Ramos (cell line): ENCODE measurements at regions not wholly inside any gene's neighbourhood (a gene's known extent, or its start where the extent isn't known, plus 50 kb on each side); places are given as distances from the start of the nearest gene placed in this dataset.
"Not testable (repeated sequence)": the region's sequence is repeated elsewhere in the genome, so short reads cannot be mapped to it uniquely, and the experiment has no call there.

Experiments used
- in situ Hi-C: fragments of 300-500 bp; cut with MboI; formaldehyde crosslinking; loops from one replicate; pipeline ENCODE4 v1.14.3; 2022; ENCODE audit warnings: low sequenced_read_pairs; ENCODE audit not compliant: unreplicated experiment

DNA sequence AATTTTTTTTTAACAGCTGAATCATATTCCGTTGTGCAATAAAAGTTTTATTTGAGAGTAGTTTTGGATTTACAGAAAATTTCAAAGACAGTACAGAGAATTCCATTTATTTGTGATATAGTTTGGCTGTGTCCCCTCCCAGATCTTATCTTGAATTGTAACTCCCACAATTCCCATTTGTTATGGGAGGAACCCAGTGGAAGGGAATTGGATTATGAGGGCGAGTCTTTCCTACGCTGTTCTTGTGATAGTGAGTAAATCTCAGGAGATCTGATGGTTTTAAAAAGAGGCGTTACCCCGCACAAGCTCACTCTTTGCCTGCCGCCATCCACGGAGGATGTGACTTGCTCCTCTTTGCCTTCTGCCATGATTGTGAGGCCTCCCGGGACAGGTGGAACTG, 228.0 kb upstream of the MAGI2 start:
- in situ Hi-C loops: no loop called here

DNA sequence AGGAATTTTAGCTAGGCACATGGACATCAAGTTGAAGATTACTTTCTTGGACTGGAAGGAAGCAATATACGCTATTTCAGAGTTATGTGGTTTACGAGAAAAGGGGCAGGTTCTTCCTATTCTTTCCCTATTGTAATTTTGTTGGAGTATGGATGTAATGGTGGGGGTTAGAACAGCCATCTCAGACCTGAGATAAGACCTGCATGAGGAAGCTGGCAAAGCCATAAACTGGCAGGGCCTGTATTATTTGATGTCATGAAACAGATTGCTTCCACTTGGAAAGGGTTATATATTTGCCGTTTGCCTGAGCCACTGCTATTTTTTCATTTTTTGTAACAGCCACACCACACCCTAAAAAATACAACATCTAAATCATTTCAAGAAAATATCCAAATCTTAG, 220.5 kb upstream of the MAGI2 start:
- in situ Hi-C loops: no loop called here

DNA sequence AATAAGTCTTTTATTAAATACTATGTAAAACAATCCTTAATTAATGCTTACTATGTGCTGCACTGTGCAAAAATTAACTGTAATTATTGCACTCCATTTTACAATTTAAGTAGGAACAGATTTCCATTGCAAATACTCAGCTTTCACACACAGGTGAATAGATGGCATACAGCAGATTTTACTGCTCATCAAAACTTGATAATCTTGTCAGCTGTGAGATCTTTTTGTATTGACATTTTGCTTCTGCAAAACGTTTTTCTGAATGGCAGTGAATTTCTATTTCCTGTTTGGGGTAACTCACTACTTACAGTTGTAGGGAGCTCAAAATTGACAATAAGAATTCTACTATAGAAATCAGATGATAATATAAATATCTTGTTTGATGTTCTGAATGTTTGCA, 220.0 kb upstream of the MAGI2 start:
- in situ Hi-C loops: no loop called here

DNA sequence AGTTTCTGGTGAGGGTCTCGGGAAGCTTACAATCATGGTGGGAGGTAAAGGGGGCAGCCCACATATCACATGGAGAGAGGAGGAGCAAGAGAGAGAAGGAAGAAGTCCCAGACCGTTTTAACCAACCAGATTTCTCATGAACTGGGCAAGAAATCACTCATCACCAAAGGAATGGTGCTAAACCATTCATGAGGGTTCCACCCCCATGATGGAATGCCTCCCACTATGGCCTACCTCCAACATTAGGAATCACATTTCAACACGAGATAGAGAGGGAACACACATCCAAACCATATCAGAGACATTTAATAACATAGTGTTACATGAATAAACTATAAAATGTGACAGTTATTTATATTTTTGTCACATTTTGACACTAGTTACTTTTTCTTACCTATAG, 214.8 kb upstream of the MAGI2 start:
- in situ Hi-C loops: no loop called here

DNA sequence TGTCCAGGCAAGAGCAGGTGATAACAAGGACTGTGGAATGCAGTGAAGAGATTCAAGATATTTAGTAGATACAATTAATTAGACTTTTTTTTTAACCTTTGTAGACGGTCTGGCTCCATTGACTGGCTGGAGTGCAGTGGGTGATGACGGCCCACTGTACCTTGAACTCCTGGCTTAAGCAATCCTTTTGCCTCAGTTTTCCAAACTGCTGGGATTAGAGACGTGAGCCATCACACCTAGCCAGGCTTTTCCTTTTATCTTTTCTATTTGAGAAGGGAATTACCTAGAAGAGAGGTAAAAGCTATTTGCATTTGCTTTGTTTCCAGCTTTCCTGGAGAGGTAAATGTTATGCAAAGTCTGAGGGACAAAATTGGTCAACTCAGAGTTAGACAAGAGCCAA, 213.0 kb upstream of the MAGI2 start:
- in situ Hi-C loops: no loop called here

DNA sequence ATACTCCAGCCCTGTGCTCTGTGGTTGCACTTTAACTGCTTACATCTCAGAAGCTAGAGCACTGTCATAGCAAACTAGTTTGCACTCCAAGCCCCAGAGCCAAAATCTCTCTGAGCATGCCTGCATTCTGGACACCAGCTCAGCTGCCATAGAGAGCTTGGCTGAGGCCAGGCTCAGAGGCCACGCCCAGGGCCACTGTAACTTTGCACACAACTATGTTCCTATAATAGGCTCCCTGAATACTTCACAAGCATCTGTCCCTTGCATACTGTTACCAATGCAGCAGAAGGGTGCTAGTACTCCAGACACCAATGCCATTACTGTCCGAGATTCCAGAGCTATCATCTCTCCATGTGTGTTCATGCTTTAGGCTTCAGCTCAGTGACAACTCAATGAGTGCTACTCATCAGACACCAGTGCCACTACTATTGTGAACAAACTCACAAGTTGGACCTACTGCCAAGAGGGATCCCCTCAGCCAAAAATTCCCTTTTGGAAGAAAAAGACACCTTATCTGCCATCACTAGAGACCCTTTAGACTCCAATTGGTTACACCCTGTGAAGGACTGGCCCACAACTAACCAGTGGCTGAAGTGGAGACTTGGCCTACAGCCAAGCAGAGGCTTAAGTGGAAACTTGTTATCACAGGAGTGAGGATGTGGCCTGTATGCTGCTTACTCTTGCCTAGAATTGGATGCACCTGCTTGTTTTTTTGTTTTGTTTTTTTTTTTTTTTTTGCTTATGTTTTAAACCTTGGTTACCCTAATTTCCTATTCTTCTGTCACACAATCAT, 211.6 kb upstream of the MAGI2 start:
- in situ Hi-C loops: no loop called here

DNA sequence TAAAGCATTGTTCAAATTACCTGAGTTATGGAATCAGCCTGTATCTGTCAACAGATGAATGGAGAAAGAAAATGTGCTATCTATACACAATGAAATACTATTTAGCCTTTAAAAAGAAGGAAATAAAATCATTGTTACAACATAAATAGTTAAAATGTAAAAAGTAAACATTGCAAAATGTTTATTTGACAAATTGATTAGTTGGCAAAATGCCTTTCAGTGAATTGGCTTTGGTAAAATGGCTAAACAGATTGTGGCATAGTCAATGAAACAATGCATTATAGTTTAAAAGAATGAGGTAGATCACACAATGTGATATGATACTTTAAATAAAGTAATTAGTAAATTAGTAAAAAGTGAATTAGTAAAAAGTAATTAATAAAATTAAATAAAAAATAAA, 204.8 kb upstream of the MAGI2 start:
- in situ Hi-C loops: no loop called here

DNA sequence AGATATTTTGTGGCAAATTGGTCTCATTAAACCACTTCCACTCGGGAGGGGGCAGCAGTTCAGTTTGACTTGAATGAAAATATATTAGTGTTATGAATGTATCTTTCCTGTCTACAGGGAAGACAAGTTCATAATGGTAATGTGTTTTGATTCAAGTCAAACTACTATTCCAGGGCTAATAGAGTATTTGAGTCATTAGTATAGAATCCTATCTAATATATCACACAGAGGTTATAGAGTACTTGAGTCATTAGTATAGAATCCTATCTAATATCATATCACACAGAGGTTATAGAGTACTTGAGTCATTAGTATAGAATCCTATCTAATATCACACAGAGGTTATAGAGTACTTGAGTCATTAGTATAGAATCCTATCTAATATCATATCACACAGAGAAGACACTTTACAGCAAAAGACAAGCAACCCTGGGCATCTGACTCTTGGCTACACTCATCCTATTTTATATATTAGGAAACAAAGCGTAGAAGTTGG, 199.7 kb upstream of the MAGI2 start:
- in situ Hi-C loops: no loop called here

DNA sequence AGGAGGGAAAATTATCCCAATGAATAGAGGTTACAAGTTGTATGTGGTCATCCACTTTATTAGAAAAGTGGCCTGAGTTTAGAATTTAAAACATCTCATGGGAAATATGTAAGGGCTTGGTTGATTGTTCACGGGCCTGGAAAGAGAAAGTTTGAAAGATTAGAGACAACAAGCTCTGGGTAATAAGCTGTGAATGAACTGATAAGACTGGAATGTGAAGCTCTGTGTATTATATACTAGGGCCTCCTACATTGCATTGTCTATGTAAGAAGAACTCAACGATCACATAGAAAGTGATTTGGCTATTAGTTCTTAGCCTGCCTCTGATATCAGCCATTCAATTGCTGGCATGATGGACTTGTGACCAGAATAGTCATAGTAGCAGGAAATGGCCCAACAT, 199.2 kb upstream of the MAGI2 start:
- in situ Hi-C loops: no loop called here

DNA sequence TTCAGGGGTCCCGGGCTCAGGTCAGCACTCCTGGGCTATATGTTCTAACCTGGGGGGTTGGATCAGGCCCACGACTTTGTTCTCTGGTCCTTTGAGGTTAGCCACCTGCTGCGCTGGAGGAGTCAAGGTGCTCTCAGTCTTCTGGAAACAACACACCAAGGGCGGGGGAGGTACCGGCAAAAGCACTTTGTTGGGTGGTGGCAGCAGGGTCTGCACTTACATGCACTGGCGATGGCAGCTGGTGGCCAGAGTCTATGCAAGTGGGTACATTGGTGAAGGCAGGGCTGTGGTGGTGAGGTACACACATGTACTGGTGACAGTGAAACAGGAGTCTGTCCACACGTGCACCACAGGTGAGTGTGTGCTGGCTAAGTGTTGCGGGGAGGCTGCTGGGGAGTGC, 194.2 kb upstream of the MAGI2 start:
- in situ Hi-C loops: no loop called here

DNA sequence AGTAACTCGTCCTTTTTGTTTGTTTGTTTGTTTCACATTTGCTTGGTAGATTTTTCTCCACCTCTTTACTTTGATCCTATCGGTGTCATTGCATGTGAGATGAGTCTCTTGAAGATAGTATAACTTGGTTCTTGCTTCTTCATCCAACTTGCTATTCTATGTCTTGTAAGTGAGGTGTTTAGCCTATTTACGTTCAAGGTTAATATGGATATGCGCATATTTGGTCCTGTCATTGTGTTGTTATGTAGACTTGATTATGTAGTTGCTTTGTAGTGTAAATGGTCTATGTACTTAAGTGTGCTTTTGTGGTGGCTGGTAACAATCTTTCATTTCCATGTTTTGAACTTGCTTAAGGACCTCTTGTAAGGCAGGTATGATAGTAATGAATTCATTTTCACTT, 192.8 kb upstream of the MAGI2 start:
- in situ Hi-C loops: no loop called here

DNA sequence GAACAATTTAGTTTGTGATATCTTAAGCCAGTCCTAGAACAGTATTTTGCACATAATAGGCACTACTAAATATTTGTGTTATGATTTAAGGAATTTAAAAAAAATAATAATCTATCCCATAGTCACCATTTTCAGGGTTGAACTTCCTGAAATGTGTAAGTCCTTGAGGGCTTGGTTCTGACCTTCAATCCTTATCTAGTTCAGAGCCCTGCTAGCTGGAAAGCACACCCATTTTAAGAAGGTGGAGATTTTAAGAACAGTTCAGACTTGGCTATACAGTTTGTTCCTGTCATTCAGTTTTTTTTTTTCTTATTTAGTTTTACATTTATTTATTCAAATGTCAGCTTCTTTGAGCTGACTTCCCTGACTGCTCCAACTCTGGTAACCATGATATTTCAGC, 183.4 kb upstream of the MAGI2 start:
- in situ Hi-C loops: no loop called here

DNA sequence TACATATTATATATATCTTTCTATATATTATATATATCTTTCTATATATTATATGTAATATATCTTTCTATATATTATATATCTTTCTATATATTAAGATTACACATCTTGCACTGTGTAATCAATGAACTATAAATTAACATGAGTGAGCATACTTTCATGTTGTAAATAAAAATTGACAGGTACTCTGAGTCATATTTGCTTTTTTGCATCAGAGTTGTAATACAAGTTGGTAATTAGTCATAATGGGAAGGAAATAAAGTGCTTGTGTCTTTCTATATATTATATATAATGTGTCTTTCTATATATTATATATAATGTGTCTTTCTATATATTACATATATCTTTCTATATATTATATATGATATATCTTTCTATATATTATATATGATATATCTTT, 172.5 kb upstream of the MAGI2 start:
- in situ Hi-C loops: not testable (repeated sequence)

DNA sequence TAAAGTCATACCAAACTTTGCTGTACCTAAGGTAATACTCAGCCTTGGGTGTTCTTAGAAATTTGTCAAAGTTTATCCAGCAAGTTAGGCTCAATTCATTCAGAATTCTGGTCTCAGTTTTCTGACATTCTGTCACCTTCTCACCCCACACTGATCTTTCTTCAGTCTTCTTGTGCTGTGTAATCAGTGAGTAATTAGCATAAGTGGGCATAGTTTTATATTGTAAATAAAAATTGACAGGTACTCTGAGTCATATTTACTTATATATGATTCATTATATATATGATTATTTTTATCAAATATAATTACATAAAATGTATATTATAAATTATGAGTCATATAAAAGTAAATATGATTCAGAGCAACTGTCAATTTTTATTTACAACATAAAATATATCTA, 170.9 kb upstream of the MAGI2 start:
- in situ Hi-C loops: no loop called here

DNA sequence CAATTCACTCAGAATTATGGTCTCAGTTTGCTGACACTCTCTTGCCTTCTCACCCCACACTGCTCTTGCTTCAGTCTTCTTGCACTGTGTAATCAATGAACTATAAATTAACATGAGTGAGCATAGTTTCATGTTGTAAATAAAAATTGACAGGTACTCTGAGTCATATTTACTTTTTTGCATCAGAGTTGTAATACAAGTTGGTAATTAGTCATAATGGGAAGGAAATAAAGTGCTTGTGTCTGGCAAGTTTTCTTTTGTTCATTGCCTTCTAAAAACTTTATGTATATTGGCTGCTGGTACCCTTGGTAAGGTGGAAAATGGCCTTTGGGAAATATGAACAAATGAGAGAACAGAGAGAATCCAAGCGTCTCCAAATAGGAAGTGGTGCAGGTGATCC, 169.3 kb upstream of the MAGI2 start:
- in situ Hi-C loops: no loop called here

DNA sequence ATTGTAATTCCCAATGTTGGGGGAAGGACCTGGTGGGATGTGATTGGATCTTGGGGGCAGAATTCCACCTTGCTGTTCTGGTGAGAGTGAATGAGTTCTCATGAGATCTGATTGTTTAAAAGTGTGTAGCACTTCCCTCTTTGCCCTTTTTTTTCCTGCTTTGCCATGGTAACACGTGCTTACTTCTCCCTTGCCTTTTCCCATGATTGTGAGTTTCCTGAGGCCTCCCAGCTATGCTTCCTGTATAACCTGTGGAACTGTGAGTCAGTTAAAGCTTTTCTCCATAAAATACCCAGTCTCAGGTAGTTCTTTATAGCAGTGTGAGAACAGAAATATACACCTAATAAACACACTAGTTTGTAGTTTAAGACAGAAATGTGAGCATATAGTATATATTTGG, 166.8 kb upstream of the MAGI2 start:
- in situ Hi-C loops: no loop called here

DNA sequence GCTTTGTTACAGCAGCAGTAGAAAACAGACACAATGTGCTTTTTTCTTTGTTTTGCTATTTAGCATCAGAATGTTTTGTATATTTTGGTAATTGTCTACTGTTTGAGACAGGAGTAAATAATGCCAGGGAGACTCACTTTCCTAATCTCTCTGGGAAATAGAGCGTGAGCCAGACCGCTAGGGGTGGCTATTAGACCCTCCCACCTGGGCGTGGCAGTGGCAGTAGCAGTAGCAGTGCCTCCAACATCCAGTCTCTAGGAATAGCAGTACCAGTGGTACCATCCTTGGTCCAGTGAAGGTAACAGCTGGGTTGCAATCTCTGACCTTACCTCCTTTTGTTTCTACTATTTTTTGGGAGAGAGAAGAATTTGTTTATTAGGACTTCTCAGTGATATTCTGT, 165.7 kb upstream of the MAGI2 start:
- in situ Hi-C loops: no loop called here

DNA sequence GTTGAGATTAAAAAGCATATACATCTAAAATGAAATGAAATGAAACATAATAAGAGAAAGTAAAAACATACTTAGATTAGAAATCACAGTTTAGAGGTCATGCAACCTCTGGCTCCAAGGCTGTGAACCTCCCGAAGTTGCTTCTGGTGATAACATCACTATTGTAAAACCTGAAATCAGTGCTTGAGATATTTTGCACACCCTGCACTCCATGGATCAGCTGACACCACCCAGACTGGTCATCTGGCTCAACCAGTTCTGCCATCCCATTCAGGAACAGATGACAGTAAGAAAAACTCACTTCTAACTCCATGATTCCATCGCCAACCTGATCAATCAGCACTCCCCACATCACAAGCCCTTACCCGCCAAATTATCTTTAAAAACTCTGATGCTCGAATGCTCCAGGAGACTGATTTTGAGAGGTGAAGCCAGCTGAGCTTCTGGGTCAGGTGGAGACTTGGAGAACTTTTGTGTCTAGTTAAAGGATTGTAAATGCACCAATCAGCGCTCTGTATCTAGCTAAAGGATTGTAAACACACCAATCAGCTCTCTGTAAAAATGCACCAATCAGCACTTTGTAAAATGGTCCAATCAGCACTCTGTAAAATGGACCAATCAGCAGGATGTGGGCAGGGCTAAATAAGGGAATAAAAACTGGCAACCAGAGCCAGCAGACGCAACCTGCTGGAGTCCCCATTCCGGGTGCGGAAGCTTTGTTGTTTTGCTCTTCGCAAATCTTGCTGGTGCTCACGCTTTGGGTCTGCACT, 162.6 kb upstream of the MAGI2 start:
- in situ Hi-C loops: no loop called here

DNA sequence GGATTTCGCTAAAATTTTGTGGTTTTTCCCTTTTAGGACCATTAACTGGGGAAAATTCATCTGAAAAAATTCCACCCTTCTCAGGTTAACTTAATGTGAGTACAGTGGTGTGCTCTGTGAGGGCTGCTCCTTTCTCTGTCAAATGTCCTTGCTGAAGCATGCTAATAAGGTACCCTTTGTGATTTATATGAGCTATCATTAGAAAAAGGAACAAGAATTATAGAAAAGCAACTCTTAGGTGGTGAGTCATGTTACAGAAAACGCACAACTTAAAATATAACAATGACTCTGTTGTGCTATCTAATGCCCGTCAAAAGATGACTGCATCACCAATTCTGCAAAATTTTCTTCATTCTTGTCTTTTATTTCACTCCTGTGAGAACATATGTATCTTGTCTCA, 162.0 kb upstream of the MAGI2 start:
- in situ Hi-C loops: no loop called here

DNA sequence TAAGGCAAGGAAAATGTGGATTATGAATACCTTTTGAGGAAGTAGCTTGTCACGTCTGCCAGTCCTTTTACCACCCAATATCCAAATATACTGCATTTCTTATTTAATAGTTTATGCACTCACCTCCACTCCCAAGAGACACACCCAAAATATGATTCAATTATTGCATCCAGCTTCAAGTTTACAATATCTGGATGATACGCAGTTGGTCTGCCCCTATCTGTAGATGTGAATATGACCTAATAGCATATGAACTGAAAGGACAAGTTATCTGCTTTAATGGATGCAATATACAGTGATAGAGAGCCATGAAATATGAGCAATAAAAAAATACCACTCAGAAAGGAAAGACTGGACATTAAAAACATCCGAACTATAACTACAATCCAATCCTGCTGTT, 159.4 kb upstream of the MAGI2 start:
- in situ Hi-C loops: no loop called here

DNA sequence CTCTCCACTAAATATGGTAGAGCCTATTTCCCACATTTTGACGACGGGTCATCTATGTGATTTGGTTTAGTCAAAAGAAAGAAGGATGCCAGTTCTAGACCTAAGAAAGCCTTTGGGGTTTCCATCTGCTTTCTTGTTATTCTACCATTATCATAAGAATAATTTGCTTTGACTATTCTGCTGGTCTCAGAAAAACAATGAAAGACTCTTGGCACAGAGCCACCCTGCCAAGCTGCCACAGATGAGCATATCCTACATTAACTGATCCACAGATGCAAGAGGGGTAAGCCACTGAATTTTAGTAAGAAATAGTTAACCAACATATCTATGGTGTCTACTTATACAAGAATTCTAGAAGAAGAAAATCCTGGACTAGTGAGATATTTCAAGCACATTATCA, 158.6 kb upstream of the MAGI2 start:
- in situ Hi-C loops: no loop called here
